ENCODE measurements at regions not wholly inside any gene's neighbourhood (a gene's known extent, or its start where the extent isn't known, plus 50 kb on each side); places are given as distances from the start of the nearest gene placed in this dataset.

GRCh38 chr13:105996391-105997025 is 539.0 kb downstream of the EFNB2 start:
- Histone ChIP-seq H3K27me3 (replicated peaks) (no peaks in the 10 kb centered on the region), H3K27ac (no peak overlapping the region), H3K4me3 (ENCODE audit: low read depth, low read length) (no peak overlapping the region), H3K36me3 (replicated peaks) (no peaks in the 10 kb centered on the region)
- in situ Hi-C loops (cut with HindIII; ENCODE audit: low pct_ligation_motif_present, low sequenced_read_pairs), result no loop called here
- no peak for TF ChIP-seq CTCF (IDR thresholded peaks at IDR 0.05; ENCODE audit: low read depth, low read length, missing control alignments)
- no peak for DNase-seq

DNA sequence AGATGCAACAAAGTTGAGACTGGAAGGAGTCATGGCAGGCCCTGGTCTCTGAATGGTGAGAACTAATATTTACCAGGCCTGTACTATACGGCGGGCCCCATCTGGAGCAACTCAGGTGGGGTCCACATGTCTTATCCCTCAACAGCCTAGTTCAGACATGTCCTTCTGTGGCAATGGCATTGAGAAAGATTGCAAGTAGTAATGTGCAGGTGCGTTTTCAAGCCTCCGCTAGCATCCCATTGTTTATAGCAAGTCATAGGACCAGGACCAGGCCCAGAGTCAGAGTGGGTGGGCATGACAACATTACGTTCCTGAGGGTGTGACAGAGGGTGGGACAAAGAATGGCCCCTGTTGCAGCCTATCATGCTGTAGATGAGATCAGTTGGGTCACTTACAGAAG is 541.1 kb downstream of the EFNB2 start:
- no peak overlapping the region for H3K4me3 ChIP-seq (ENCODE audit: low read depth, low read length)
- no peak for DNase-seq
- H3K27ac ChIP-seq, result no peak overlapping the region
- TF ChIP-seq CTCF (IDR thresholded peaks at IDR 0.05; ENCODE audit: low read depth, low read length, missing control alignments), result no peak
- H3K27me3 ChIP-seq (replicated peaks), result no peaks in the 10 kb centered on the region
- in situ Hi-C loops (cut with HindIII; ENCODE audit: low pct_ligation_motif_present, low sequenced_read_pairs), result no loop called here
- H3K36me3 ChIP-seq (replicated peaks), result no peaks in the 10 kb centered on the region

- H3K27ac ChIP-seq, result peak overlapping the region; percentile 33
- H3K27me3 ChIP-seq (replicated peaks), result no peaks in the 10 kb centered on the region
- in situ Hi-C loops (cut with HindIII; ENCODE audit: low pct_ligation_motif_present, low sequenced_read_pairs), result no loop called here
- TF ChIP-seq CTCF (IDR thresholded peaks at IDR 0.05; ENCODE audit: low read depth, low read length, missing control alignments), result peak; percentile 2
- no peaks in the 10 kb centered on the region for H3K36me3 ChIP-seq (replicated peaks)
- DNase-seq, result peak; percentile 81
- no peak overlapping the region for H3K4me3 ChIP-seq (ENCODE audit: low read depth, low read length)
Measured at GRCh38 chr13:105991622-105992277, 543.7 kb downstream of the EFNB2 start.

DNA sequence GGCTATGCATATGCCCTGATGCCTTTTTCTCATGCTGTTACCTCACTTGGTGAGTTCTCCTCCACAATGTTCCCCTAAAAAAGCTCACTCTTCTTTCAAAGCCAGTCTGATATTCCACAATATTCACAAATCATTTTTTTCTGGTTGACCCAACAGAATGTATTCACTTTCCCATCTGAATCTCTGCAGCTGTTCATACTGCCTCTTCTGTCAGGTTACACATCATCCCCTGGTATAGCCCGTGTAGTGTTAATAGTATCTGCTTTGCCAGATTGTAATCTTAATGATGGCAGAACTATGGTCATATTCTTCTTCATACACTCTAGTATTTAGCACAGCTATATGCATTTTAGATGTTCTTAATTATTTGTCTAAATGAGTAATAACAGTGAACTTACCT is 544.3 kb downstream of the EFNB2 start:
- in situ Hi-C loops (cut with HindIII; ENCODE audit: low pct_ligation_motif_present, low sequenced_read_pairs), result no loop called here
- TF ChIP-seq CTCF (IDR thresholded peaks at IDR 0.05; ENCODE audit: low read depth, low read length, missing control alignments), result no peak
- no peak for DNase-seq
- Histone ChIP-seq H3K4me3 (ENCODE audit: low read depth, low read length) (no peak overlapping the region), H3K36me3 (replicated peaks) (no peaks in the 10 kb centered on the region), H3K27ac (peak overlapping the region; percentile 41), H3K27me3 (replicated peaks) (no peaks in the 10 kb centered on the region)

DNA sequence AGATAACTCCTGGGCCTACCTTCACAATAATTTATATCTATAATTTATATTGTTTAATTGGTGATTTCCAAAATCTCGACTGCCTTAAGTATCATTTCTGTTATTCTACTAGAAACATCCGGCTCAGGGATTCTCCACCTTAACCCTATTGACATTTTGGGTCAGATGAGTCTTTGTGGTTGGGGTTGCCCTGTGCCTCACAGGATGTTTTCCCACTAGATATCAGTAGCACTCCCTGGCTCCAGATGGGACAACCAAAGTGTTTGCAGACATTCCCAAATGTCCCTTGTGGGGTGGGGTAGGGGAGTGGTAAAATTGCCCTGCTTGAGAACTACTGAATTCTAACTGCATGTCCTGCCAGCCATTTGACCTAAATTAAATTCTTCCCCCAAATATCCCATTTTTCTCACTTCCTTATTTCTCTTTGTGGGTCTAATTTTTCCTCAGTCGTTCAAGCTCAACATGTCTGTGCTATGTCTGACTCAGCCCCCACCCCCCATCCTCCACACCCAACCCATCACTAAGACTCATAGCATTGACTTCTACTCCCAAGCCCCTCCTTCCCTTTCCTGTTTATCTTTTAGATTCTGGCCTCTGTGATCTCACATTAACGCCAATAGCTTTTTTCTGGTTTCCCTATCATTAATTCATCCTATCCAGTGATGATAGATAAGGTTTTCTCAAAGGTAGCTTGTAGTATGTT is 545.1 kb downstream of the EFNB2 start:
- no peaks in the 10 kb centered on the region for H3K27me3 ChIP-seq (replicated peaks)
- TF ChIP-seq CTCF (IDR thresholded peaks at IDR 0.05; ENCODE audit: low read depth, low read length, missing control alignments), result no peak
- no peak overlapping the region for H3K4me3 ChIP-seq (ENCODE audit: low read depth, low read length)
- peak; percentile 83 for DNase-seq
- H3K27ac ChIP-seq, result peak overlapping the region; percentile 41
- H3K36me3 ChIP-seq (replicated peaks), result no peaks in the 10 kb centered on the region
- in situ Hi-C loops (cut with HindIII; ENCODE audit: low pct_ligation_motif_present, low sequenced_read_pairs), result no loop called here

All from brain microvascular endothelial cell (primary cell).